ENCODE measurements at regions not wholly inside any gene's neighbourhood (a gene's known extent, or its start where the extent isn't known, plus 50 kb on each side); places are given as distances from the start of the nearest gene placed in this dataset.

- CTCF ChIA-PET, result interaction anchor here (0.7 kb wide), 1 partner anchor 573 kb away, joined by 3 read pairs; no protein-coding TSS in a partner anchor
These were observed 72.3 kb upstream of the TNMD start for GRCh38 chrX:100512471-100512870.

GRCh38 chrX:100494646-100495370 lies 84.7 kb upstream of the PCDH19 start:
- ChIA-PET POLR2A (no interaction called here), CTCF (no interaction called here)

More at GRCh38 chrX:100512471-100512870, 72.3 kb upstream of the TNMD start:
- POLR2A ChIA-PET, result no interaction called here

- ChIA-PET CTCF (no interaction called here), POLR2A (no interaction called here)
These were observed 81.1 kb upstream of the PCDH19 start for GRCh38 chrX:100491174-100491573.

- ChIA-PET CTCF (no interaction called here), POLR2A (no interaction called here)
These were observed 77.7 kb upstream of the PCDH19 start for GRCh38 chrX:100487795-100488194.

- POLR2A ChIA-PET, result no interaction called here
These were observed 74.9 kb upstream of the PCDH19 start for GRCh38 chrX:100484971-100485370.

GRCh38 chrX:100479329-100479728 lies 69.3 kb upstream of the PCDH19 start:
- ChIA-PET POLR2A (no interaction called here), CTCF (no interaction called here)

More at GRCh38 chrX:100484971-100485370, 74.9 kb upstream of the PCDH19 start:
- CTCF ChIA-PET, result no interaction called here

GRCh38 chrX:100478714-100479306 lies 68.7 kb upstream of the PCDH19 start:
- POLR2A ChIA-PET, result no interaction called here
- CTCF ChIA-PET, result no interaction called here

GRCh38 chrX:100477958-100478357 lies 67.9 kb upstream of the PCDH19 start:
- CTCF ChIA-PET, result no interaction called here

GRCh38 chrX:100477467-100477866 lies 67.4 kb upstream of the PCDH19 start:
- ChIA-PET CTCF (no interaction called here), POLR2A (no interaction called here)

More at GRCh38 chrX:100477958-100478357, 67.9 kb upstream of the PCDH19 start:
- POLR2A ChIA-PET, result no interaction called here

Data from activated CD8-positive, alpha-beta memory T cell treated with anti-CD3 and anti-CD28 coated beads for 36 hours (primary cell).